SK-N-SH treated with all-trans-retinoic acid at 6 μM for 48 hours (cell line): ENCODE measurements at regions not wholly inside any gene's neighbourhood (a gene's known extent, or its start where the extent isn't known, plus 50 kb on each side); places are given as distances from the start of the nearest gene placed in this dataset.

Experiments
- ATAC-seq: fragments of 200-7000 bp; cut with Tn5 transposase; 3 replicates; pipeline ENCODE4 v1.9.1; 2020; ENCODE audit warnings: mild to moderate bottlenecking, moderate library complexity
- BACH2 ChIP-seq: fragments of 250-450 bp; sonication (Bioruptor Pico); IDR thresholded peaks from 2 replicates; pipeline ENCODE4 v1.9.0; 2021; ENCODE audit warnings: mild to moderate bottlenecking, borderline replicate concordance
- CREB5 ChIP-seq: fragments of 250-450 bp; sonication (Bioruptor Pico); IDR thresholded peaks from 2 replicates; pipeline ENCODE4 v1.5.1; 2020; ENCODE audit warnings: low read depth, mild to moderate bottlenecking, moderate library complexity
- CSDC2 ChIP-seq: fragments of 250-450 bp; sonication (Bioruptor Pico); IDR thresholded peaks from 2 replicates; pipeline ENCODE4 v1.5.0; 2020; ENCODE audit warnings: mild to moderate bottlenecking, moderate library complexity
- CSRNP3 ChIP-seq: fragments of 250-450 bp; sonication (Bioruptor Pico); IDR thresholded peaks from 2 replicates; pipeline ENCODE4 v1.5.1; 2021; ENCODE audit warnings: mild to moderate bottlenecking, moderate library complexity
- GLIS3 ChIP-seq: fragments of 250-450 bp; sonication (Bioruptor Pico); IDR thresholded peaks from 2 replicates; pipeline ENCODE4 v1.5.0; 2020; ENCODE audit warnings: mild to moderate bottlenecking, moderate library complexity
- OSR1 ChIP-seq: fragments of 250-450 bp; sonication (Bioruptor Pico); IDR thresholded peaks from 2 replicates; pipeline ENCODE4 v1.8.0; 2022; ENCODE audit warnings: moderate library complexity, mild to moderate bottlenecking, inconsistent platforms
- PATZ1 ChIP-seq: fragments of 250-450 bp; sonication (Bioruptor Pico); IDR thresholded peaks from 2 replicates; pipeline ENCODE4 v1.8.0; 2020; ENCODE audit warnings: mild to moderate bottlenecking, moderate library complexity, borderline replicate concordance
- PPARA ChIP-seq: fragments of 250-450 bp; sonication (Bioruptor Pico); IDR thresholded peaks from 2 replicates; pipeline ENCODE4 v1.5.0; 2020; ENCODE audit warnings: mild to moderate bottlenecking, borderline replicate concordance
- RARB ChIP-seq: fragments of 250-450 bp; sonication (Bioruptor Pico); IDR thresholded peaks from 2 replicates; pipeline ENCODE4 v1.8.0; 2021; ENCODE audit warnings: mild to moderate bottlenecking, moderate library complexity
- SNAI2 ChIP-seq: fragments of 250-450 bp; sonication (Bioruptor Pico); IDR thresholded peaks from 2 replicates; pipeline ENCODE4 v1.5.0; 2020; ENCODE audit warnings: mild to moderate bottlenecking, moderate library complexity
- TCF4 ChIP-seq: fragments of 250-450 bp; sonication (Bioruptor Pico); IDR thresholded peaks from 2 replicates; pipeline ENCODE4 v1.8.0; 2021; ENCODE audit warnings: mild to moderate bottlenecking, moderate library complexity, borderline replicate concordance
- TOX ChIP-seq: fragments of 250-450 bp; sonication (Bioruptor Pico); IDR thresholded peaks from 2 replicates; pipeline ENCODE4 v1.8.0; 2021; ENCODE audit warnings: mild to moderate bottlenecking, moderate library complexity, borderline replicate concordance
- ZC3H10 ChIP-seq: fragments of 250-450 bp; sonication (Bioruptor Pico); IDR thresholded peaks from 2 replicates; pipeline ENCODE4 v1.5.1; 2021; ENCODE audit warnings: mild to moderate bottlenecking, moderate library complexity
- ZFP3 ChIP-seq: fragments of 250-450 bp; sonication (Bioruptor Pico); IDR thresholded peaks from 2 replicates; pipeline ENCODE4 v1.5.0; 2020; ENCODE audit warnings: mild to moderate bottlenecking, moderate library complexity
- ZFP30 ChIP-seq: fragments of 450-650 bp; formaldehyde crosslinking; IDR thresholded peaks from 2 replicates; pipeline ENCODE4 v1.5.0; 2022; ENCODE audit warnings: mild to moderate bottlenecking, moderate library complexity
- ZNF565 ChIP-seq: fragments of 450-650 bp; formaldehyde crosslinking; conservative IDR thresholded peaks from 2 replicates; pipeline ENCODE4 v1.5.0; 2020; ENCODE audit warnings: low read depth, mild to moderate bottlenecking, moderate library complexity
- ZNF70 ChIP-seq: fragments of 450-650 bp; formaldehyde crosslinking; IDR thresholded peaks from 2 replicates; pipeline ENCODE4 v1.5.0; 2020; ENCODE audit warnings: mild to moderate bottlenecking, moderate library complexity
- ZNF8 ChIP-seq: fragments of 450-650 bp; formaldehyde crosslinking; IDR thresholded peaks from 2 replicates; pipeline ENCODE4 v1.5.0; 2020; ENCODE audit warnings: mild to moderate bottlenecking, moderate library complexity
- TF ChIP-seq, protein P1 (sequence below): fragments of 250-450 bp; sonication (Bioruptor Pico); IDR thresholded peaks from 2 replicates; pipeline ENCODE4 v1.8.0; 2021; ENCODE audit warnings: low read depth, mild to moderate bottlenecking, moderate library complexity, borderline replicate concordance
- TF ChIP-seq, protein P2 (sequence below): fragments of 250-450 bp; sonication (Bioruptor Pico); IDR thresholded peaks from 2 replicates; pipeline ENCODE4 v1.5.0; 2020; ENCODE audit warnings: mild to moderate bottlenecking, moderate library complexity

GRCh38 chr10:33532901-33533300, 198.4 kb upstream of the NRP1 start:
- TF ChIP-seq, protein P1, sequence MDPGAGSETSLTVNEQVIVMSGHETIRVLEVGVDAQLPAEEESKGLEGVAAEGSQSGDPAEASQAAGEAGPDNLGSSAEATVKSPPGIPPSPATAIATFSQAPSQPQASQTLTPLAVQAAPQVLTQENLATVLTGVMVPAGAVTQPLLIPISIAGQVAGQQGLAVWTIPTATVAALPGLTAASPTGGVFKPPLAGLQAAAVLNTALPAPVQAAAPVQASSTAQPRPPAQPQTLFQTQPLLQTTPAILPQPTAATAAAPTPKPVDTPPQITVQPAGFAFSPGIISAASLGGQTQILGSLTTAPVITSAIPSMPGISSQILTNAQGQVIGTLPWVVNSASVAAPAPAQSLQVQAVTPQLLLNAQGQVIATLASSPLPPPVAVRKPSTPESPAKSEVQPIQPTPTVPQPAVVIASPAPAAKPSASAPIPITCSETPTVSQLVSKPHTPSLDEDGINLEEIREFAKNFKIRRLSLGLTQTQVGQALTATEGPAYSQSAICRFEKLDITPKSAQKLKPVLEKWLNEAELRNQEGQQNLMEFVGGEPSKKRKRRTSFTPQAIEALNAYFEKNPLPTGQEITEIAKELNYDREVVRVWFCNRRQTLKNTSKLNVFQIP (CRISPR knock-in tag) = no peak
- TF ChIP-seq, protein P2, sequence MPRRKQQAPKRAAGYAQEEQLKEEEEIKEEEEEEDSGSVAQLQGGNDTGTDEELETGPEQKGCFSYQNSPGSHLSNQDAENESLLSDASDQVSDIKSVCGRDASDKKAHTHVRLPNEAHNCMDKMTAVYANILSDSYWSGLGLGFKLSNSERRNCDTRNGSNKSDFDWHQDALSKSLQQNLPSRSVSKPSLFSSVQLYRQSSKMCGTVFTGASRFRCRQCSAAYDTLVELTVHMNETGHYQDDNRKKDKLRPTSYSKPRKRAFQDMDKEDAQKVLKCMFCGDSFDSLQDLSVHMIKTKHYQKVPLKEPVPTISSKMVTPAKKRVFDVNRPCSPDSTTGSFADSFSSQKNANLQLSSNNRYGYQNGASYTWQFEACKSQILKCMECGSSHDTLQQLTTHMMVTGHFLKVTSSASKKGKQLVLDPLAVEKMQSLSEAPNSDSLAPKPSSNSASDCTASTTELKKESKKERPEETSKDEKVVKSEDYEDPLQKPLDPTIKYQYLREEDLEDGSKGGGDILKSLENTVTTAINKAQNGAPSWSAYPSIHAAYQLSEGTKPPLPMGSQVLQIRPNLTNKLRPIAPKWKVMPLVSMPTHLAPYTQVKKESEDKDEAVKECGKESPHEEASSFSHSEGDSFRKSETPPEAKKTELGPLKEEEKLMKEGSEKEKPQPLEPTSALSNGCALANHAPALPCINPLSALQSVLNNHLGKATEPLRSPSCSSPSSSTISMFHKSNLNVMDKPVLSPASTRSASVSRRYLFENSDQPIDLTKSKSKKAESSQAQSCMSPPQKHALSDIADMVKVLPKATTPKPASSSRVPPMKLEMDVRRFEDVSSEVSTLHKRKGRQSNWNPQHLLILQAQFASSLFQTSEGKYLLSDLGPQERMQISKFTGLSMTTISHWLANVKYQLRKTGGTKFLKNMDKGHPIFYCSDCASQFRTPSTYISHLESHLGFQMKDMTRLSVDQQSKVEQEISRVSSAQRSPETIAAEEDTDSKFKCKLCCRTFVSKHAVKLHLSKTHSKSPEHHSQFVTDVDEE (CRISPR knock-in tag) = no peak
- TF ChIP-seq ZC3H10 (CRISPR knock-in tag) (no peak), PPARA (CRISPR knock-in tag) (no peak), CSDC2 (CRISPR knock-in tag) (no peak), GLIS3 (CRISPR knock-in tag) (no peak), CREB5 (no peak), SNAI2 (CRISPR knock-in tag) (no peak), TOX (CRISPR knock-in tag) (no peak)
- ATAC-seq = no peak

DNA sequence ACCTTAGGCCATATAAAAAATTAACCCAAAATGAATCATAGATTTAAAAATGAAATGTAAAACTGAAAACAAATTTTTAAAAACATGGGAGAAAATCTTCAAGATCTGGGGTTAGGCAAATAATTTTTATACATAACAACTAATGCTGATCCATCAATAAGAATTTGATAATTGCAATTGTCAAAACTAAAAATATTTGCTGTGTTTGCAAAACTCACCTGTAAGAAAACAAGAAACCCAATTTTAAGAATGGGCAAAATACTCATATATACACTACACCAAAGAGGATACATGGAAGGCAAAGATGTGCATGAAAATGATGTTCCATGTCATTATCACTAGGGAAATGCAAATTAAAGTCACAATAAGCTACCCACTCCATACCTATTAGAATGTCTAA, 194.8 kb upstream of the NRP1 start:
- ATAC-seq = no peak
- TF ChIP-seq ZC3H10 (CRISPR knock-in tag) (no peak), ZFP30 (CRISPR knock-in tag) (no peak), TOX (CRISPR knock-in tag) (no peak), ZNF70 (no peak)

DNA sequence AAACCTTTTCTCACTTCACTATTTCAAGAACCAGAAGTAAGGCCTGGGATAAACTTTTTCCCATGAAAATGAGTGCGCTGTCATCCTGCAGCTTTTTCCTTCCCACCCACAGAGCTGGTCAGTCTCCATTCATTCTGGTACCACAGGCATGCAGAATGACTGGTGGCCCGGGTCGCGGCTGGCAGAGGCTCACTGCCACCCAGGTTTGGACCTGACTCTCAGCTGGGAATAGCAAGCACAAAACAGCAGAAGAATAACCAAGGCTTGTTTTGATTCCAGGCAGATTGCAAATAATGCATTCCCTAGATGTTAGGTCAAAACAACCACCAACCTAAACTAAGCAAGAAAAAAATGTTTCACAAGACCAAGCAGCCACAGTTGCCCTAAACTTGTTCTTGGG, 190.5 kb upstream of the NRP1 start:
- TF ChIP-seq SNAI2 (CRISPR knock-in tag) (no peak), ZNF8 (CRISPR knock-in tag) (no peak), ZNF70 (no peak), CSRNP3 (CRISPR knock-in tag) (no peak), PPARA (CRISPR knock-in tag) (no peak), CREB5 (no peak), PATZ1 (no peak), ZFP3 (no peak), RARB (CRISPR knock-in tag) (no peak), GLIS3 (CRISPR knock-in tag) (no peak), ZNF565 (CRISPR knock-in tag) (no peak), TOX (CRISPR knock-in tag) (no peak), BACH2 (no peak), OSR1 (CRISPR knock-in tag) (no peak), TCF4 (CRISPR knock-in tag) (no peak)
- TF ChIP-seq, protein P2 (CRISPR knock-in tag) = no peak
- TF ChIP-seq, protein P1 (CRISPR knock-in tag) = no peak
- ATAC-seq = no peak
